ENCODE measurements at regions not wholly inside any gene's neighbourhood (a gene's known extent, or its start where the extent isn't known, plus 50 kb on each side); places are given as distances from the start of the nearest gene placed in this dataset.
"Not testable (repeated sequence)": the region's sequence is repeated elsewhere in the genome, so short reads cannot be mapped to it uniquely, and the experiment has no call there.

GRCh38 chr3:72028726-72029125 is 243.8 kb upstream of the PROK2 start:
- TF ChIP-seq, protein P1, sequence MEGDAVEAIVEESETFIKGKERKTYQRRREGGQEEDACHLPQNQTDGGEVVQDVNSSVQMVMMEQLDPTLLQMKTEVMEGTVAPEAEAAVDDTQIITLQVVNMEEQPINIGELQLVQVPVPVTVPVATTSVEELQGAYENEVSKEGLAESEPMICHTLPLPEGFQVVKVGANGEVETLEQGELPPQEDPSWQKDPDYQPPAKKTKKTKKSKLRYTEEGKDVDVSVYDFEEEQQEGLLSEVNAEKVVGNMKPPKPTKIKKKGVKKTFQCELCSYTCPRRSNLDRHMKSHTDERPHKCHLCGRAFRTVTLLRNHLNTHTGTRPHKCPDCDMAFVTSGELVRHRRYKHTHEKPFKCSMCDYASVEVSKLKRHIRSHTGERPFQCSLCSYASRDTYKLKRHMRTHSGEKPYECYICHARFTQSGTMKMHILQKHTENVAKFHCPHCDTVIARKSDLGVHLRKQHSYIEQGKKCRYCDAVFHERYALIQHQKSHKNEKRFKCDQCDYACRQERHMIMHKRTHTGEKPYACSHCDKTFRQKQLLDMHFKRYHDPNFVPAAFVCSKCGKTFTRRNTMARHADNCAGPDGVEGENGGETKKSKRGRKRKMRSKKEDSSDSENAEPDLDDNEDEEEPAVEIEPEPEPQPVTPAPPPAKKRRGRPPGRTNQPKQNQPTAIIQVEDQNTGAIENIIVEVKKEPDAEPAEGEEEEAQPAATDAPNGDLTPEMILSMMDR (IDR thresholded peaks at IDR 0.05) = not testable (repeated sequence)
- TF ChIP-seq POLR2AphosphoS5 (IDR thresholded peaks at IDR 0.05; ENCODE audit: low read depth, low read length); REST (IDR thresholded peaks at IDR 0.05; ENCODE audit: insufficient read depth in 1 of 2, low read depth in 2 of 2, low read length in 1 of 2); TCF7L2 (IDR thresholded peaks at IDR 0.05; ENCODE audit: low read depth, low read length): not testable (repeated sequence)
